GM19455 (cell line): ENCODE measurements at regions not wholly inside any gene's neighbourhood (a gene's known extent, or its start where the extent isn't known, plus 50 kb on each side); places are given as distances from the start of the nearest gene placed in this dataset.

ENCODE experiments used
- ATAC-seq: cut with Tn5 transposase; IDR thresholded peaks from one replicate; pipeline ENCODE4 v1.9.1; 2021; ENCODE audit not compliant: unreplicated experiment

GRCh38 chr7:22565315-22565811 is 65.4 kb upstream of the STEAP1B start:
- ATAC-seq: no peak

GRCh38 chr7:22564511-22565045 is 64.6 kb upstream of the STEAP1B start:
- ATAC-seq: no peak

GRCh38 chr7:22563621-22564241 is 63.7 kb upstream of the STEAP1B start:
- ATAC-seq: peak; percentile 53

GRCh38 chr7:22563032-22563501 is 63.1 kb upstream of the STEAP1B start:
- no peak for ATAC-seq

- no peak for ATAC-seq
Observed at GRCh38 chr7:22561895-22562593, 62.1 kb upstream of the STEAP1B start.

- no peak for ATAC-seq
Observed at GRCh38 chr7:22561321-22561811, 61.4 kb upstream of the STEAP1B start.

- peak; percentile 56 for ATAC-seq
Observed at GRCh38 chr7:22559829-22560489, 60.0 kb upstream of the STEAP1B start.

GRCh38 chr7:22557167-22557566 is 57.2 kb upstream of the STEAP1B start:
- no peak for ATAC-seq

- ATAC-seq: no peak
Observed at GRCh38 chr7:22555476-22555875, 55.5 kb upstream of the STEAP1B start.

- no peak for ATAC-seq
Observed at GRCh38 chr7:22554184-22554583, 54.2 kb upstream of the STEAP1B start.

- peak; percentile 73 for ATAC-seq
Observed at GRCh38 chr7:22551768-22552513, 52.0 kb upstream of the STEAP1B start.

- no peak for ATAC-seq
Observed at GRCh38 chr7:22550514-22551030, 50.6 kb upstream of the STEAP1B start.

- ATAC-seq: no peak
Observed at GRCh38 chr7:22549667-22550513, 49.9 kb upstream of the STEAP1B start.
